ENCODE measurements at regions not wholly inside any gene's neighbourhood (a gene's known extent, or its start where the extent isn't known, plus 50 kb on each side); places are given as distances from the start of the nearest gene placed in this dataset.
"Not testable (repeated sequence)": the region's sequence is repeated elsewhere in the genome, so short reads cannot be mapped to it uniquely, and the experiment has no call there.

GRCh38 chr12:82619644-82620043 is 67.1 kb upstream of the TMTC2 start:
- no peaks in the 10 kb centered on the region for H3K27me3 ChIP-seq
- no peak overlapping the region for H3K27ac ChIP-seq
- H3K4me3 ChIP-seq: no peak overlapping the region
- no peak overlapping the region for H3K9ac ChIP-seq
- H4K20me1 ChIP-seq: no peaks in the 10 kb centered on the region
- no peak overlapping the region for H3K4me2 ChIP-seq
- H3K36me3 ChIP-seq: no peaks in the 10 kb centered on the region
- H3K9me3 ChIP-seq: no peaks in the 10 kb centered on the region
- H3K4me1 ChIP-seq: no peaks in the 10 kb centered on the region
- TF ChIP-seq Cebpa-rat (IDR thresholded peaks at IDR 0.05): no peak

- no peaks in the 10 kb centered on the region for H3K4me1 ChIP-seq
- H3K9me3 ChIP-seq: no peaks in the 10 kb centered on the region
- no peak overlapping the region for H3K4me2 ChIP-seq
- H3K27me3 ChIP-seq: no peaks in the 10 kb centered on the region
- no peak overlapping the region for H3K4me3 ChIP-seq
- no peak for TF ChIP-seq Cebpa-rat (IDR thresholded peaks at IDR 0.05)
- no peak overlapping the region for H3K9ac ChIP-seq
- no peaks in the 10 kb centered on the region for H3K36me3 ChIP-seq
- no peak overlapping the region for H3K27ac ChIP-seq
- H4K20me1 ChIP-seq: no peaks in the 10 kb centered on the region
Measured at GRCh38 chr12:82620917-82621316, 65.8 kb upstream of the TMTC2 start.

GRCh38 chr12:82625523-82625922 is 61.2 kb upstream of the TMTC2 start:
- H3K27ac ChIP-seq: no peak overlapping the region
- no peaks in the 10 kb centered on the region; the same call in 1 of the 2 replicates for H3K4me1 ChIP-seq
- H3K36me3 ChIP-seq: no peaks in the 10 kb centered on the region
- H3K4me2 ChIP-seq: no peak overlapping the region
- no peaks in the 10 kb centered on the region for H4K20me1 ChIP-seq
- no peaks in the 10 kb centered on the region for H3K27me3 ChIP-seq
- H3K9me3 ChIP-seq: no peaks in the 10 kb centered on the region
- TF ChIP-seq Cebpa-rat (IDR thresholded peaks at IDR 0.05): no peak
- H3K4me3 ChIP-seq: no peak overlapping the region
- H3K9ac ChIP-seq: no peak overlapping the region

- no peak overlapping the region for H3K27ac ChIP-seq
- no peaks in the 10 kb centered on the region for H4K20me1 ChIP-seq
- no peaks in the 10 kb centered on the region; the same call in 1 of the 2 replicates for H3K4me1 ChIP-seq
- no peaks in the 10 kb centered on the region for H3K36me3 ChIP-seq
- no peaks in the 10 kb centered on the region for H3K27me3 ChIP-seq
- H3K4me2 ChIP-seq: no peak overlapping the region
- no peak for TF ChIP-seq Cebpa-rat (IDR thresholded peaks at IDR 0.05)
- H3K9ac ChIP-seq: no peak overlapping the region
- H3K4me3 ChIP-seq: no peak overlapping the region
- H3K9me3 ChIP-seq: no peaks in the 10 kb centered on the region
Measured at GRCh38 chr12:82627799-82628198, 58.9 kb upstream of the TMTC2 start.

- H3K9me3 ChIP-seq, H3K36me3 ChIP-seq, H3K9ac ChIP-seq, H4K20me1 ChIP-seq, H3K27ac ChIP-seq, H3K4me2 ChIP-seq, H3K27me3 ChIP-seq, H3K4me3 ChIP-seq, H3K4me1 ChIP-seq: not testable (repeated sequence)
Measured at GRCh38 chr12:82634495-82635258, 52.0 kb upstream of the TMTC2 start.

- TF ChIP-seq Cebpa-rat (IDR thresholded peaks at IDR 0.05): no peak
Measured at GRCh38 chr12:82635263-82635662, 51.4 kb upstream of the TMTC2 start.

More at GRCh38 chr12:82635263-82635662, 51.4 kb upstream of the TMTC2 start:
- no peak overlapping the region for H3K4me3 ChIP-seq
- H3K4me1 ChIP-seq: no peaks in the 10 kb centered on the region
- H3K9me3 ChIP-seq: peaks cover 8% of the 10 kb centered on the region
- no peak overlapping the region for H3K27ac ChIP-seq
- no peak overlapping the region for H3K4me2 ChIP-seq
- no peak overlapping the region for H3K9ac ChIP-seq
- H3K36me3 ChIP-seq: no peaks in the 10 kb centered on the region
- no peaks in the 10 kb centered on the region for H3K27me3 ChIP-seq
- no peaks in the 10 kb centered on the region for H4K20me1 ChIP-seq

All from BLaER1 (cell line).